A549 (cell line): ENCODE measurements at regions not wholly inside any gene's neighbourhood (a gene's known extent, or its start where the extent isn't known, plus 50 kb on each side); places are given as distances from the start of the nearest gene placed in this dataset.

Experiments
- TF ChIP-seq, protein P1 (sequence below): fragments of 450-650 bp; IDR thresholded peaks from 2 replicates; pipeline ENCODE4 v1.6.1; 2014; ENCODE audit warnings: antibody characterized with exemption
- TF ChIP-seq, protein P2 (sequence below): fragments of >200 bp; sonication (Bioruptor Twin); formaldehyde crosslinking; IDR thresholded peaks from 3 replicates; pipeline ENCODE4 v1.5.1; 2016

DNA sequence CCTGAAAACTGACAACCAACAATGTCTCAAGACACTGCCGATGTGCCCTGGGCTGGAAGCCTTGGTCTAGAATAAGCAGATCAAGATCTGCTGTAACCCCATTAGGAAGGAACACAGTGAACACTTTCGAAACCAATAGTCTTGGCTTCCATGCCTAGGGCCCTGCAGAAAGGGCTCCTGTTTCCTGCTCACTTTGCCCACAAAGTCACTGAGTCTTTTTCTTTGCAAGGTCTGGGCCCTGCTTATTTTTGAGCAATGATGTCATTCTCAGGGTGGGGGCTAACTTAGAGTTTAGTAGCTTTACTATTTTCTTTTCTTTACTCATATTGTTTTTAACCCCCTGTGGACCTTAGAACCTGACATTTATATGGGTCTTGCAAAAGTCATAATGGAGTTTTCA, 704.2 kb upstream of the TMEM132C start:
- TF ChIP-seq, protein P1, sequence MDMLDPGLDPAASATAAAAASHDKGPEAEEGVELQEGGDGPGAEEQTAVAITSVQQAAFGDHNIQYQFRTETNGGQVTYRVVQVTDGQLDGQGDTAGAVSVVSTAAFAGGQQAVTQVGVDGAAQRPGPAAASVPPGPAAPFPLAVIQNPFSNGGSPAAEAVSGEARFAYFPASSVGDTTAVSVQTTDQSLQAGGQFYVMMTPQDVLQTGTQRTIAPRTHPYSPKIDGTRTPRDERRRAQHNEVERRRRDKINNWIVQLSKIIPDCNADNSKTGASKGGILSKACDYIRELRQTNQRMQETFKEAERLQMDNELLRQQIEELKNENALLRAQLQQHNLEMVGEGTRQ, result no peak
- TF ChIP-seq, protein P2, sequence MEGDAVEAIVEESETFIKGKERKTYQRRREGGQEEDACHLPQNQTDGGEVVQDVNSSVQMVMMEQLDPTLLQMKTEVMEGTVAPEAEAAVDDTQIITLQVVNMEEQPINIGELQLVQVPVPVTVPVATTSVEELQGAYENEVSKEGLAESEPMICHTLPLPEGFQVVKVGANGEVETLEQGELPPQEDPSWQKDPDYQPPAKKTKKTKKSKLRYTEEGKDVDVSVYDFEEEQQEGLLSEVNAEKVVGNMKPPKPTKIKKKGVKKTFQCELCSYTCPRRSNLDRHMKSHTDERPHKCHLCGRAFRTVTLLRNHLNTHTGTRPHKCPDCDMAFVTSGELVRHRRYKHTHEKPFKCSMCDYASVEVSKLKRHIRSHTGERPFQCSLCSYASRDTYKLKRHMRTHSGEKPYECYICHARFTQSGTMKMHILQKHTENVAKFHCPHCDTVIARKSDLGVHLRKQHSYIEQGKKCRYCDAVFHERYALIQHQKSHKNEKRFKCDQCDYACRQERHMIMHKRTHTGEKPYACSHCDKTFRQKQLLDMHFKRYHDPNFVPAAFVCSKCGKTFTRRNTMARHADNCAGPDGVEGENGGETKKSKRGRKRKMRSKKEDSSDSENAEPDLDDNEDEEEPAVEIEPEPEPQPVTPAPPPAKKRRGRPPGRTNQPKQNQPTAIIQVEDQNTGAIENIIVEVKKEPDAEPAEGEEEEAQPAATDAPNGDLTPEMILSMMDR, result no peak
